ENCODE measurements at regions not wholly inside any gene's neighbourhood (a gene's known extent, or its start where the extent isn't known, plus 50 kb on each side); places are given as distances from the start of the nearest gene placed in this dataset.
"Not testable (repeated sequence)": the region's sequence is repeated elsewhere in the genome, so short reads cannot be mapped to it uniquely, and the experiment has no call there.

GRCh38 chr2:35440308-35440707 is 915.3 kb upstream of the CRIM1 start:
- not testable (repeated sequence) for DNase-seq (ENCODE audit: low read depth)

GRCh38 chr2:35436893-35437292 is 918.7 kb upstream of the CRIM1 start:
- DNase-seq (ENCODE audit: low read depth) = not testable (repeated sequence)

GRCh38 chr2:35428548-35428947 is 927.0 kb upstream of the CRIM1 start:
- no peak for DNase-seq (ENCODE audit: low read depth)

GRCh38 chr2:35421485-35421884 is 934.1 kb upstream of the CRIM1 start:
- DNase-seq (ENCODE audit: low read depth) = no peak

- no peak for DNase-seq (ENCODE audit: low read depth)
These were observed 938.3 kb upstream of the CRIM1 start for GRCh38 chr2:35417293-35417692.

GRCh38 chr2:35416391-35417140 is 939.0 kb upstream of the CRIM1 start:
- no peak for DNase-seq (ENCODE audit: low read depth)

- DNase-seq (ENCODE audit: low read depth) = no peak
These were observed 939.6 kb upstream of the CRIM1 start for GRCh38 chr2:35415942-35416341.

GRCh38 chr2:35415282-35415681 is 940.3 kb upstream of the CRIM1 start:
- DNase-seq (ENCODE audit: low read depth) = no peak

GRCh38 chr2:35410431-35411061 is 945.0 kb upstream of the CRIM1 start:
- no peak for DNase-seq (ENCODE audit: low read depth)

GRCh38 chr2:35409762-35410161 is 945.8 kb upstream of the CRIM1 start:
- no peak for DNase-seq (ENCODE audit: low read depth)

- DNase-seq (ENCODE audit: low read depth) = no peak
These were observed 947.3 kb upstream of the CRIM1 start for GRCh38 chr2:35408320-35408719.

- no peak for DNase-seq (ENCODE audit: low read depth)
These were observed 963.7 kb upstream of the CRIM1 start for GRCh38 chr2:35391736-35392442.

GRCh38 chr2:35378791-35379190 is 976.8 kb upstream of the CRIM1 start:
- no peak for DNase-seq (ENCODE audit: low read depth)

GRCh38 chr2:35374845-35375244 is 980.7 kb upstream of the CRIM1 start:
- DNase-seq (ENCODE audit: low read depth) = no peak

GRCh38 chr2:35365859-35366258 is 989.7 kb upstream of the CRIM1 start:
- DNase-seq (ENCODE audit: low read depth) = no peak

GRCh38 chr2:35356332-35356731 is 999.2 kb upstream of the CRIM1 start:
- DNase-seq (ENCODE audit: low read depth) = no peak

GRCh38 chr2:35355056-35355455 is 1000.5 kb upstream of the CRIM1 start:
- no peak for DNase-seq (ENCODE audit: low read depth)

- no peak for DNase-seq (ENCODE audit: low read depth)
These were observed 1008.0 kb upstream of the CRIM1 start for GRCh38 chr2:35347561-35347960.

- DNase-seq (ENCODE audit: low read depth) = no peak
These were observed 1012.4 kb upstream of the CRIM1 start for GRCh38 chr2:35343135-35343534.

GRCh38 chr2:35339211-35339610 is 1016.4 kb upstream of the CRIM1 start:
- DNase-seq (ENCODE audit: low read depth) = no peak

GRCh38 chr2:35337922-35338321 is 1017.7 kb upstream of the CRIM1 start:
- DNase-seq (ENCODE audit: low read depth) = no peak

GRCh38 chr2:35314049-35314448 is 1041.5 kb upstream of the CRIM1 start:
- no peak for DNase-seq (ENCODE audit: low read depth)

- no peak for DNase-seq (ENCODE audit: low read depth)
These were observed 1054.2 kb upstream of the CRIM1 start for GRCh38 chr2:35301369-35301768.
